ENCODE measurements at regions not wholly inside any gene's neighbourhood (a gene's known extent, or its start where the extent isn't known, plus 50 kb on each side); places are given as distances from the start of the nearest gene placed in this dataset.
A peak's percentile ranks its signal among the peaks of the same experiment; 100 is the strongest.
"Not testable (repeated sequence)": the region's sequence is repeated elsewhere in the genome, so short reads cannot be mapped to it uniquely, and the experiment has no call there.

GRCh38 chr11:86166287-86166686, 78.3 kb upstream of the EED start:
- not testable (repeated sequence) for DNase-seq

GRCh38 chr11:86164106-86164505, 80.4 kb upstream of the EED start:
- DNase-seq: no peak

GRCh38 chr11:86163221-86163876, 81.2 kb upstream of the EED start:
- not testable (repeated sequence) for DNase-seq

GRCh38 chr11:86162239-86162638, 82.3 kb upstream of the EED start:
- peak; percentile 91 for DNase-seq

GRCh38 chr11:86161837-86162236, 82.7 kb upstream of the EED start:
- DNase-seq: no peak

- DNase-seq: no peak
Measured at GRCh38 chr11:86161336-86161735, 83.2 kb upstream of the EED start.

- no peak for DNase-seq
Measured at GRCh38 chr11:86160541-86161149, 83.9 kb upstream of the EED start.

- DNase-seq: no peak
Measured at GRCh38 chr11:86159581-86159891, 85.0 kb upstream of the EED start.

GRCh38 chr11:86158704-86159580, 85.6 kb upstream of the EED start:
- no peak for DNase-seq

GRCh38 chr11:86157797-86158378, 86.7 kb upstream of the EED start:
- DNase-seq: no peak

- DNase-seq: no peak
Measured at GRCh38 chr11:86156397-86156955, 87.6 kb upstream of the PICALM start.

- DNase-seq: no peak
Measured at GRCh38 chr11:86155200-86155844, 86.4 kb upstream of the PICALM start.

- no peak for DNase-seq
Measured at GRCh38 chr11:86153439-86153838, 84.6 kb upstream of the PICALM start.

GRCh38 chr11:86152901-86153300, 84.0 kb upstream of the PICALM start:
- no peak for DNase-seq

GRCh38 chr11:86152006-86152862, 83.3 kb upstream of the PICALM start:
- DNase-seq: no peak

GRCh38 chr11:86151174-86152005, 82.5 kb upstream of the PICALM start:
- peak; percentile 93 for DNase-seq

- DNase-seq: no peak
Measured at GRCh38 chr11:86150847-86151173, 81.9 kb upstream of the PICALM start.

GRCh38 chr11:86149792-86150191, 80.9 kb upstream of the PICALM start:
- no peak for DNase-seq

- DNase-seq: no peak
Measured at GRCh38 chr11:86148345-86148747, 79.5 kb upstream of the PICALM start.

- DNase-seq: no peak
Measured at GRCh38 chr11:86147004-86147403, 78.1 kb upstream of the PICALM start.

Data from islet precursor cell (in vitro differentiated cells).